A549 (cell line): ENCODE measurements at regions not wholly inside any gene's neighbourhood (a gene's known extent, or its start where the extent isn't known, plus 50 kb on each side); places are given as distances from the start of the nearest gene placed in this dataset.

ENCODE experiments used
- EP300 ChIP-seq, 2 experiments: fragments of >200 bp; sonication (Bioruptor Twin); formaldehyde crosslinking; IDR thresholded peaks; 2 replicates in 1 of 2; 3 replicates in 1 of 2; pipeline ENCODE4 v1.6.1; 2016 to 2017
- POLR2A ChIP-seq: IDR thresholded peaks from 2 replicates; pipeline ENCODE4 v1.6.1; 2012; ENCODE audit warnings: mild to moderate bottlenecking, low read length
- TF ChIP-seq, protein P1 (sequence below): fragments of >200 bp; sonication (Bioruptor Twin); formaldehyde crosslinking; IDR thresholded peaks from 3 replicates; pipeline ENCODE4 v1.5.1; 2016

DNA sequence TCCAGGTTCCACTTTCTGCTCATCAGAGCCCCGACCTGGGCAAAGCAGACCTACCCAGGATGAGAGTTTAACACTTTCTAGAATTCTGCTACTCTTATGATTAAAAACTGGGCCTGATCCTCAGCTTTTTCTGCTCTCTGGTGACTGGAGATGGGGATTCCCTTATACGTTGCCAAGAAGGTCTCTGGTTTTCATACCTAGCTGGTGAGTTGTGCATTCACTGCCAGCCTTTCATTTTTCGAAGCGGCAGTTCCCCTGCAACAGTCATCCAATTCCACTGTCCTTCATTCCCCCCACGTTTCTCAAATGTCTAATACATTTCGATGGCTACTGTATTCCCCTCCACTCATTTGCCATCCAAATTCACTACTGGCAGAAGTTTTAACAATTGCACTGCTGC is 135.3 kb downstream of the ADSS2 start:
- TF ChIP-seq, protein P1, sequence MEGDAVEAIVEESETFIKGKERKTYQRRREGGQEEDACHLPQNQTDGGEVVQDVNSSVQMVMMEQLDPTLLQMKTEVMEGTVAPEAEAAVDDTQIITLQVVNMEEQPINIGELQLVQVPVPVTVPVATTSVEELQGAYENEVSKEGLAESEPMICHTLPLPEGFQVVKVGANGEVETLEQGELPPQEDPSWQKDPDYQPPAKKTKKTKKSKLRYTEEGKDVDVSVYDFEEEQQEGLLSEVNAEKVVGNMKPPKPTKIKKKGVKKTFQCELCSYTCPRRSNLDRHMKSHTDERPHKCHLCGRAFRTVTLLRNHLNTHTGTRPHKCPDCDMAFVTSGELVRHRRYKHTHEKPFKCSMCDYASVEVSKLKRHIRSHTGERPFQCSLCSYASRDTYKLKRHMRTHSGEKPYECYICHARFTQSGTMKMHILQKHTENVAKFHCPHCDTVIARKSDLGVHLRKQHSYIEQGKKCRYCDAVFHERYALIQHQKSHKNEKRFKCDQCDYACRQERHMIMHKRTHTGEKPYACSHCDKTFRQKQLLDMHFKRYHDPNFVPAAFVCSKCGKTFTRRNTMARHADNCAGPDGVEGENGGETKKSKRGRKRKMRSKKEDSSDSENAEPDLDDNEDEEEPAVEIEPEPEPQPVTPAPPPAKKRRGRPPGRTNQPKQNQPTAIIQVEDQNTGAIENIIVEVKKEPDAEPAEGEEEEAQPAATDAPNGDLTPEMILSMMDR, result no peak
- TF ChIP-seq POLR2A (no peak), EP300 (IDR thresholded peaks at IDR 0.05) (no peak)
